Sigmoid colon (tissue), 6 donors: ENCODE measurements at regions not wholly inside any gene's neighbourhood (a gene's known extent, or its start where the extent isn't known, plus 50 kb on each side); places are given as distances from the start of the nearest gene placed in this dataset.
"Not testable (repeated sequence)": the region's sequence is repeated elsewhere in the genome, so short reads cannot be mapped to it uniquely, and the experiment has no call there.

Experiments used
- DNase-seq: peaks from one replicate; pipeline ENCODE4 v3.0.0-alpha.2; 2019
- H3K27ac ChIP-seq, 4 donors: fragments of 200-600 bp; sonication (generic); one replicate each; pipeline ENCODE4 v1.5.1; 2016 to 2019; ENCODE audit warnings: mild to moderate bottlenecking in 1 of 4
- H3K27me3 ChIP-seq, 3 donors: fragments of 200-600 bp; sonication (generic); one replicate each; pipeline ENCODE4 v1.5.1; 2019; ENCODE audit warnings: mild to moderate bottlenecking in 1 of 3
- H3K36me3 ChIP-seq, 4 donors: fragments of 200-600 bp; sonication (generic); one replicate each; pipeline ENCODE4 v1.5.1; 2016 to 2019
- H3K4me1 ChIP-seq, 4 donors: fragments of 200-600 bp; sonication (generic); one replicate each; pipeline ENCODE4 v1.5.1; 2017 to 2019
- H3K4me3 ChIP-seq, 4 donors: fragments of 200-600 bp; sonication (generic); one replicate each; pipeline ENCODE4 v1.5.1; 2017 to 2019; ENCODE audit warnings: mild to moderate bottlenecking in 2 of 4, moderate library complexity in 1 of 4
- H3K9me3 ChIP-seq, 4 donors: fragments of 200-600 bp in 3 of 4; sonication (generic) in 3 of 4; one replicate each; pipeline versions ENCODE4 v1.5.1 to v1.6.1; 2013 to 2019
- CTCF ChIP-seq, 4 experiments: fragments of 450-650 bp in 3 of 4; fragments of 200-600 bp in 1 of 4; IDR thresholded peaks; one replicate each; pipeline ENCODE4 v1.5.1; 2016 to 2019; ENCODE audit warnings: antibody characterized with exemption in 4 of 4, mild to moderate bottlenecking in 3 of 4, moderate library complexity in 2 of 4
- EP300 ChIP-seq, 4 donors: sonication (generic); formaldehyde crosslinking; IDR thresholded peaks; one replicate each; pipeline ENCODE4 v1.6.1; 2017; ENCODE audit warnings: antibody characterized with exemption in 4 of 4
- POLR2A ChIP-seq, 2 donors: fragments of 450-650 bp; IDR thresholded peaks; one replicate each; pipeline ENCODE4 v1.6.1; 2016; ENCODE audit warnings: antibody characterized with exemption in 2 of 2, mild to moderate bottlenecking in 2 of 2, moderate library complexity in 2 of 2
- POLR2AphosphoS5 ChIP-seq, 4 donors: sonication (generic); formaldehyde crosslinking; IDR thresholded peaks; one replicate each; pipeline ENCODE4 v1.6.1; 2017; ENCODE audit warnings: antibody characterized with exemption in 4 of 4
- WGBS, 2 donors: extraction: QIAGEN DNeasy Blood & Tissue Kit; methylation state at CpG; one replicate each; pipeline ENCODE4 v1.1.7; 2013; 5-methylcytosine and 5-hydroxymethylcytosine counted together
- intact Hi-C: fragments of 100-400 bp; cut with DNase I; formaldehyde crosslinking; loops from one replicate; pipeline ENCODE4 v1.15.1; 2023
- donor health status: healthy with polysubstance abuse.
- donor health status: healthy.

GRCh38 chr6:51477711-51478311 is 609.6 kb downstream of the PKHD1 start:
- Histone ChIP-seq H3K9me3 (no peaks in the 10 kb centered on the region), H3K27me3 (no peaks in the 10 kb centered on the region), H3K4me3 (no peak overlapping the region), H3K36me3 (no peaks in the 10 kb centered on the region), H3K4me1 (no peaks in the 10 kb centered on the region), H3K27ac (no peak overlapping the region)
- DNase-seq, result no peak
- intact Hi-C loops, result no loop called here
- 83 to 84% methylated on average over 8 of the region's 8 CpGs for WGBS, 2 donors
- TF ChIP-seq CTCF (IDR thresholded peaks at IDR 0.05) (no peak), POLR2AphosphoS5 (IDR thresholded peaks at IDR 0.05) (no peak), EP300 (IDR thresholded peaks at IDR 0.05) (no peak), POLR2A (IDR thresholded peaks at IDR 0.05) (no peak)

GRCh38 chr6:51479296-51479695 is 608.1 kb downstream of the PKHD1 start:
- intact Hi-C loops, result no loop called here
- no peaks in the 10 kb centered on the region for H3K27me3 ChIP-seq
- H3K36me3 ChIP-seq, result no peaks in the 10 kb centered on the region
- no peak for TF ChIP-seq POLR2A (IDR thresholded peaks at IDR 0.05)
- TF ChIP-seq CTCF (IDR thresholded peaks at IDR 0.05), result no peak
- TF ChIP-seq EP300 (IDR thresholded peaks at IDR 0.05), result no peak
- no peak for TF ChIP-seq POLR2AphosphoS5 (IDR thresholded peaks at IDR 0.05)
- no peak overlapping the region for H3K27ac ChIP-seq
- no peaks in the 10 kb centered on the region for H3K4me1 ChIP-seq
- H3K9me3 ChIP-seq, result no peaks in the 10 kb centered on the region
- H3K4me3 ChIP-seq, result no peak overlapping the region
- WGBS, 2 donors, result 17 to 79% methylated on average over 1 of the region's 1 CpG
- no peak for DNase-seq

GRCh38 chr6:51480040-51480439 is 607.4 kb downstream of the PKHD1 start:
- Histone ChIP-seq H3K4me3 (no peak overlapping the region), H3K9me3 (no peaks in the 10 kb centered on the region), H3K27ac (no peak overlapping the region), H3K4me1 (no peaks in the 10 kb centered on the region), H3K27me3 (no peaks in the 10 kb centered on the region), H3K36me3 (no peaks in the 10 kb centered on the region)
- intact Hi-C loops, result no loop called here
- TF ChIP-seq POLR2AphosphoS5 (IDR thresholded peaks at IDR 0.05) (no peak), CTCF (IDR thresholded peaks at IDR 0.05) (no peak), EP300 (IDR thresholded peaks at IDR 0.05) (no peak), POLR2A (IDR thresholded peaks at IDR 0.05) (no peak)
- DNase-seq, result no peak
- WGBS, 2 donors, result 21 to 73% methylated on average over 1 of the region's 1 CpG

- H3K4me1 ChIP-seq, DNase-seq, H3K9me3 ChIP-seq, H3K27ac ChIP-seq, H3K36me3 ChIP-seq, intact Hi-C loops, H3K4me3 ChIP-seq, H3K27me3 ChIP-seq: not testable (repeated sequence)
- WGBS, 2 donors, result 88 to 89% methylated on average over 9 of the region's 9 CpGs
Measured at GRCh38 chr6:51485869-51486268, 601.5 kb downstream of the PKHD1 start.

- 85 to 88% methylated on average over 3 of the region's 3 CpGs for WGBS, 2 donors
- H3K36me3 ChIP-seq, result no peaks in the 10 kb centered on the region
- H3K9me3 ChIP-seq, result no peaks in the 10 kb centered on the region
- no peak overlapping the region for H3K4me3 ChIP-seq
- no peaks in the 10 kb centered on the region for H3K4me1 ChIP-seq
- H3K27ac ChIP-seq, result no peak overlapping the region
- TF ChIP-seq EP300 (IDR thresholded peaks at IDR 0.05) (no peak), CTCF (IDR thresholded peaks at IDR 0.05) (no peak), POLR2A (IDR thresholded peaks at IDR 0.05) (no peak), POLR2AphosphoS5 (IDR thresholded peaks at IDR 0.05) (no peak)
- no peak for DNase-seq
- intact Hi-C loops, result no loop called here
- H3K27me3 ChIP-seq, result no peaks in the 10 kb centered on the region
Measured at GRCh38 chr6:51487937-51488336, 599.5 kb downstream of the PKHD1 start.
